GM18511 (cell line): ENCODE measurements at regions not wholly inside any gene's neighbourhood (a gene's known extent, or its start where the extent isn't known, plus 50 kb on each side); places are given as distances from the start of the nearest gene placed in this dataset.
"Not testable (repeated sequence)": the region's sequence is repeated elsewhere in the genome, so short reads cannot be mapped to it uniquely, and the experiment has no call there.

Source experiments
- ATAC-seq: cut with Tn5 transposase; IDR thresholded peaks from one replicate; pipeline ENCODE4 v1.9.1; 2021; ENCODE audit warnings: mild to moderate bottlenecking, moderate library complexity; ENCODE audit not compliant: unreplicated experiment

- ATAC-seq: no peak
Observed at GRCh38 chr2:57399057-57399456, 647.5 kb upstream of the VRK2 start.

DNA sequence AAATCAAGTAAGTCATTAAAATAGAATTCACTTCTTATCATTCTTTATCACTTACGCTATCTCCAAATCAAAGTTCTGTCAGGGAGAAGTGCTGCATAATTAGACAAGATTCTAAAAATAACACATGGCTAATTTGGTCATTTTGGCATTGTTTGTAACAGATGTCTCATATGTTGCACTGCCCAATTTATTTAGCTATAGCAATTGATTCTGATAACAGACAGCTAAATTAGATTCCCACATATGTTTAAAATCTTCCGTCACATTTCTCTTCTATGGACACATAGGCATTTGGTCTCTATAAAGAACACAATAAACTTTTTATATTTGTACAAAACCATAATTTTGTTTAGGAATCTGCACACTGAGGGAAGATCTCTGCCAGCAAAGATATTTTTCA is 644.5 kb upstream of the VRK2 start:
- no peak for ATAC-seq

DNA sequence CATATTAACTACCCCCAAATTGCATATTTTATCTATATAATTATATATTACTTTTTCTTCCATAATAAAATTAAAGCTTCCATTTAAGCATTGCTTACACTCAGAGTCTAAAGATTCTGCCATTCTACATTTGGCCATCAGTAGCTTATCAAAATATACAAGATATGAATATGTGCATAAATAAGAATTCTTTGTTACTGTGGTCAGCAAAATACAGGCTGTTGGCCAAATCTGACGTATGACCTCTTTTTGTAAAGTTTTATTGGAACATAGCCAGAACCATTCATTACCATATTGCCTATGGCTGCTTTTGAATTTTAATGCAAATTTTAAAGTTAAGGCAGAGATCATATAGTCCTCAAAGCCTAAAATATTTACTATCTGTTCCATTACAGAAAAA is 643.9 kb upstream of the VRK2 start:
- no peak for ATAC-seq

- ATAC-seq: no peak
Observed at GRCh38 chr2:57407772-57408201, 638.8 kb upstream of the VRK2 start.

GRCh38 chr2:57408587-57408986 is 638.0 kb upstream of the VRK2 start:
- no peak for ATAC-seq

DNA sequence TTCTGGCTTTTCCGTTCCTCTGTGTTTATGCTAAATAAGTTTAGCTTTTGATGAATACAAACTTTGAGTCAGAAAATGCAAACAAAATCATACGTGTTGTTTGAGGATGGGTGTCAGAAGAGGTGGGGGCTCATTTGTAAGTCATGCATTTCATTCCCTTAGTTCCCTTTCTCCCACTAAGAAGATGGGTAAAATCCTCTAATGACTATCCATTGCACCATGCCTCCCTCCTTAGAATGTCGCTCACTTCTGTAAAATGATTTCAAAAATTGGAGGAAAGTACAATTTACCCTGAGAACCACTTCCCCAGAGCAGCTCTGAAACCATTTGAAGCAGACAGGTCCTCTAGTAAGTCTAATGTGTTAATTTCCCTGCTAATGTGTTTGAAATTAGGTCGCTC is 629.6 kb upstream of the VRK2 start:
- no peak for ATAC-seq

GRCh38 chr2:57418859-57419346 is 627.7 kb upstream of the VRK2 start:
- ATAC-seq: not testable (repeated sequence)

- ATAC-seq: no peak
Observed at GRCh38 chr2:57429831-57430230, 616.8 kb upstream of the VRK2 start.

DNA sequence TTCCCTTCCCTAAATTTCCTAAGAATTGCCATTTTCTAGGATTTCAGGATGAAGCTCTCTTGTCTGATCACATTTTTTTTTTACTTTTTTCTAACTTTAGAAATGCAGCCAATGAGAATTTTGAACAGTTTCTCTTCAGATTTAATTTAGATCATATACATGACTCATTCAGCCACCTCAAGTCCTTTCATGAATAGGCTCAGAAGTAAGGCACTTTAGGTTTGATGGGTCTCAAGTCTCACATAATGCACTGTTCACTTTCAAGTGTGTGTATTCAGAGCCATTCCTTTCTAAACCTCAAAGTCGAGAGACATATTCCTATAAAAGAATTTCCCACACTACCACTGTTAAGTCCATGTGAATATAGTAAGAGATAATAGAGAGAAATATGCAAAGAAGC is 614.1 kb upstream of the VRK2 start:
- no peak for ATAC-seq

DNA sequence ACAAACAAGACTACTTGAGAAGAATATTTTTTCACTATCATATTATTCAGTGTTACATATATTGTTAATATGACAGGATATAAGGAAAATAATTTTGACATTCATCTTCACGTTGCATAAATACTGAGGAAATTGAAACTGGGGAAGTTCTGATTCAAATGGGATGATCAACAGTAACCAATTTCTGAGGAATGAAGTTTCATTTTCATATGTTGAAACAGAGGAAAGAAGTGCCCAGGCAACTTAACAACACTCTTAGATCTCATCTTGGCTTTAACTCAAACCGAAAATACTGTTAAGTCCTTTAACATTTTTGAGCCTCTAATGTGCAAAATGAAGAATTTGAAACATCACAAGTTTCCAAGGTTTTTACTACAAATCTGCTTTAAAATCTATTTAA is 612.2 kb upstream of the VRK2 start:
- ATAC-seq: no peak

GRCh38 chr2:57434972-57435371 is 611.6 kb upstream of the VRK2 start:
- ATAC-seq: no peak

GRCh38 chr2:57437077-57437476 is 609.5 kb upstream of the VRK2 start:
- no peak for ATAC-seq

DNA sequence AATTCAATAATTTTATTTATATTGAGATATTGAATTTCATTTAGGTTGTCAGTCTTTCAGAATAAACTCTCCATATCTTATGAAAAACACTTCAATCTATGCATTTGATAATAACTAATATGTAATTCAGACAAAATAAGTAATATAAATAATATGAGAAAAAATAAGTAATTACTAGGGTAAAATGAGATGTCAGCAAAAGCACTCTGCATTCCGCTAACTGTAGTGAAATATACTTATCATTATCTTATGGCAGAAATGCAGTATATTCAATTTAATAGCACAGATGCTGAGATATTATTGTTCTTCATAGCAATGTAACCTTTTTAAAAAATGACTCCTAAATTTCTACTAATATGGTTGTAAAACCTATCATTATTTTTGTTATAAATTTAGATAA is 606.2 kb upstream of the VRK2 start:
- ATAC-seq: no peak

DNA sequence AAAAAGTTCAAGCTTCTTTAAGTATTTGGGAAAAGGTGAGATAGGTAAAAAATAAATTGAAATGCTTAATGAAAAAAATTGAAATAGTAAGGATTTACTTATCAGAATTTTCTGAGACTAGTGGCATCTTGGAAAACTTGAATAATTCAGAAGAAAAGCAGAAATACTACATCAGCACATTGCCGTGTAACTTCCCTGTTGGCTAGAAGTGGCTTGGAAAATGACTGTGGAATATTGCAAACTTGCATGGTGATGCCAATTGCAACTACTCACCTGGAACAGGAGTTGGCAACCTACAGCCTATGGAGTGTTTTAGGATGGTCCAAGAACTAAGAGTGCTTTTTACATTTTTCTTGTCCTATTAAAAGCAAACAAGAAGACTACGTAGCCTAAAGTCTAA is 603.5 kb upstream of the VRK2 start:
- ATAC-seq: no peak

DNA sequence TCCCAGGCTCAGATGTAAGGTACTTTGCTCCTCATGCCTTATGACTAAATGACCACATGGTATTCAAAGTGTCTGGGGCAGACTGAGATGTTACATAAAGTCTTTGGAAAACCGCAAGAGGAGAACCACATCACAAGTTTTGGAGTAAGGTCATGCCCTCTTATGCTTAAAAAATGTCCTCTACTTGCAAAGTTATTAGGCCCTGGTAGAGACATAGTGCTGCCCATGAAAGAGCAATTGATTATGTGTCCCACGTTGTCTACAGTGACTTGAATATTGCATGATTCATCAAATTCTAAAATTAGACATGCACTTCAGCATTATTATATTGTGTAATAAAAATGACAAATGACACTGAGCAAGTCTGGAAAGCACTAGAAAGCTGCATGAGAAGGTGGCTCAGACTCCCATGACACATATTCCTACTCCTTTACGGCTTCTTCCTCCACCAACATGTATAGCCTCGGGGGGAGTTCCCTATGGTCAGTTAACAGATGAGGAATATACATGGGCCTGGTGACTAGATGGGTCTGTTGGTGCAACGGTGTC is 602.6 kb upstream of the VRK2 start:
- ATAC-seq: no peak

- no peak for ATAC-seq
Observed at GRCh38 chr2:57444752-57445430, 601.7 kb upstream of the VRK2 start.

DNA sequence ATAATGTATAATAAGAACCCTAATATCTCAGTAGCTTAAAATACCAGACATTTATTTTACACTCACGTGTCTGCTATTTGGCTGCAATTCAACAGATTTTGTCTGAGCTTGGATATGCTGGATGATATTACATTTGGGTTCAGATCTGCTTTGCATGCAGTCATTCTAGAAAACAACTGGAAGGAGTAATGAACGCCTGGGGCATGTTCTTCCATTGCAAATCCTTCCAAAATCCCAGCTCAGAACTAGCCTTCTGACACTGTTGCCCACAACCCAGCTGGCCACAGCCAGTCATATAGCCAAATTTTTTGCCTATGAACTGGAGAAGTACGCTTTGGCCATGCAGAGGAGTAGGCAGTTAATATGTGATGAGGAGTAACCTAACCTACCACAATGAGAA is 597.8 kb upstream of the VRK2 start:
- ATAC-seq: no peak

DNA sequence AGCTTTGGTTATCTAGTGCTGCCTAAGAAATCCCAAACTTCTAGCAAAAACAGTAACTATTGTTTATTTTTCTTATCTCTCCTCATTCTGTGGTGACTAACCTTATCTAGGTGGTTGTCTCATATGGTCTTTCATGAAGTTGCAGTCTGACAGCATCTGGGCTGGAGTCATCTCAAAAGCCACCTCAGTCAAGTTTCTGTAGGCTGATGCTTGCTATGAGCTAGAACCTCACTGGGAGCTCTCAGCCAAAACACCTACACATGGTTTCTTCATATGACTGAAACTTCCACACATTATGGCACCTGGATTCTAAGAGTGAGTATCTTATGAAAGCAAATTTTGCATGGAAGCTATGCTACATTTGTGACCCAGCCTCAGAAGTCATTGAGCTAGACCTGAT is 596.4 kb upstream of the VRK2 start:
- ATAC-seq: peak; percentile 85

GRCh38 chr2:57452634-57453033 is 594.0 kb upstream of the VRK2 start:
- ATAC-seq: no peak

- no peak for ATAC-seq
Observed at GRCh38 chr2:57453945-57454344, 592.7 kb upstream of the VRK2 start.

DNA sequence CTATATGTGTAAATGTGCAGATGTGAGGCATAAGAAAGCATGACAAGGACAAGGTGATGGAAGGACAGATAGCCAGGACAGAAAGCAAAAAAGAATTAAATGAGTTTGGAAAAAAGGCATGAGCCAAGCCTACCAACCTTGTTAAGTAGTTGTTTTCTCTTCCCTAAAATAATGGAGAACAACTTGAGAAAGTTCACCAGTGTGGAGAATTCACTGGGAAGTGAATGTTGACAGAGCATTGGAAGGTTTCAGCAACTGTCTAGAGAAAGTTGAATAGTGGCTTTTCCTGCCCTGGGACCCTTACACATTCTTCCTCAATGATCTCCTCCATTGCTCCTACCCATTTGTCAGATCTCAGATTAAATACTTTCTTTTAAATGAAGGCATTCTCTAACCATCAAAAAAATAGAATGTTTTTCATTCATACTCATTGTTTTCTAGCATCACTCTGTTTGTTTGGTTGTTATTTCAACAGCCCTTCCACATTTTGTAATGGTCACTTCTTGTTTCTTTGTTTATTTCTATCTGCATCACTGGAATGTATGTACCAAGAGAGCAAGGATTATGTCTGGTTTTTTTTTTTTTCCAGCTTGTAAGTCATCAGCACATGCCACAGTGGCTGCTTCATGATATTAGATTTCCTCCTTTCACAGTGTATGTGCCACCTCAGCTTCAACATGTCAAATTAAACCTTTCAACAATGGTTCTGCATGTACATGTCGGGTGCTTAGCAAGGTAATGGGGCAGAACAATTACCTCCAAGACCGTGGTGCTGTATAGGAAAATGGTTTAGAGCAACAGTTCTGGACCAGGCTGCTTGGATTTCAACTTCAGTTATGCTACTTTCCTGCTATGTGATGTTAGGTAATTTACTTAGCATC is 586.0 kb upstream of the VRK2 start:
- ATAC-seq: no peak

DNA sequence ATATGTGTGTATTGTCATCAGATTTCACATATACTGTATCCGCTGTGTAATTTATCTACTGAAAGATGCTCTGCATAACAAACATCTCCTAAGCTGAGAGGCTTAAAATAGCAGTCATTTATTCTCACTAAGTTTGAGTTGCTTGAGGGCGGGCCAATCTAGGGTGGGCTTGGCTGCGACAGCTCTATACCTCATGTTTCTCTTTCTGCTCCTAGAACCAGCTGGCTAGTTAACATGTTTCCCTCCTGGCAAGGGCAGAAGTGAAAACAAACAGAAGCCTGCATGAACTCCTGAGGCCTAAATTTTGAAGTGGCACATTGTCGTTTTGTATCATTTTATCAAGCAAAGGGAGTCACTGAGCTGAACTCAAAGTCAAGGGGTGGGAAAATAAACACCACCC is 585.0 kb upstream of the VRK2 start:
- ATAC-seq: no peak
